ENCODE measurements at regions not wholly inside any gene's neighbourhood (a gene's known extent, or its start where the extent isn't known, plus 50 kb on each side); places are given as distances from the start of the nearest gene placed in this dataset.

GRCh38 chr10:45180507-45180906 is 134.9 kb downstream of the OR13A1 start:
- TF ChIP-seq CTCF (IDR thresholded peaks at IDR 0.05; ENCODE audit: poor library complexity) (no peak), EZH2 (IDR thresholded peaks at IDR 0.05; ENCODE audit: borderline replicate concordance) (no peak), EZH2phosphoT487 (IDR thresholded peaks at IDR 0.05; ENCODE audit: low read depth, severe bottlenecking, unreplicated experiment) (no peak)

All from hepatocyte (in vitro differentiated cells).